GM18873 (cell line): ENCODE measurements at regions not wholly inside any gene's neighbourhood (a gene's known extent, or its start where the extent isn't known, plus 50 kb on each side); places are given as distances from the start of the nearest gene placed in this dataset.
"Not testable (repeated sequence)": the region's sequence is repeated elsewhere in the genome, so short reads cannot be mapped to it uniquely, and the experiment has no call there.

Experiments
- ATAC-seq: cut with Tn5 transposase; IDR thresholded peaks from one replicate; pipeline ENCODE4 v1.9.1; 2021; ENCODE audit warnings: mild to moderate bottlenecking, moderate library complexity, moderate number of reproducible peaks; ENCODE audit not compliant: unreplicated experiment, low FRiP score

DNA sequence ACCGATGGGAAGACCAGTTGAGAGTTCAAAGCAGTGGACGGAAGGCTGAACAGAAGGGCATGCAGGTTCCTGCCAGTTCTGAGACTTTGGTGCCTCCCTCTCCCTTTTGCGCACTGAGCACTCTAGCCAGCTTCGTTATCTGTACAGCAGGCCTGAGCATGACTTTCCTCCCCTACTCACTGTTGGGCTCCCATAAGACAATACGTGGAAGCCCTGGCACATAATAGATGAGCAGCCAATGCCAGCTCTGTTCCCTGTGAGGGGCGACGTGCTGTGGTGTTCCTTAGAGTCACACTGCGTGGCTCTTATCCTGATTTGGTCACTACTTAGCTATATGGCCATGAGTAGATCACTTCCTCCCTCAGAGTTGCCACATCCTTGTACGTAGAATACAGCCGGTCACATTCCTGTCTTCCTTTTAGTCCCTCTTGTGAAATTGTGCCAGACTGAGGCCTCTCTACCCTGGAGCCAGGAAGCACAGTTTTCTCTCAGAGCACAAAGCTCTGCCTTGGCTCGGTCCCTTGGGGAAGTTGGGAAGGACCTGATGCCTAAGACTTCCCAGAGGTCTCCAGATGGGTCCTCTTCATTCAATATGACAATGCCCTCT, 160.4 kb upstream of the MAMLD1 start:
- no peak for ATAC-seq

DNA sequence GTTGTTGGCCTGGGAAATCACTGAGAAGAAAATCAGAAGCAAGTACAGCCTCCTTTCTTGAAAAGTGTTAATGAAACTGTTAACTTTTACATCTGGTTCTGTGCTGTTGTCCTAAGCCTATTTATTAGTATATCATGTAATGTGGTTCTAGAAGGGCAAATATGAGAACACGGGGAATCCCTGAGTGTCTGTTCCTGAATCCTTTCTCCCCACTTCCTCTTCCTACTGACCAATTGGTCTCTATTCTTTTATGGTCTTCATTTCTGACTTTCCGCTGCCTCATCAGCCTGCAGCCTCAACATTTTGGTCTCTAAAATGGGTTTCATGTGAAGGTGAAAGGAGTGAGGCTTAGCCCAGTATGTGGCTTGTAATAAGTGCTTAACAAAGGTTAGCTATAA, 159.9 kb upstream of the MAMLD1 start:
- no peak for ATAC-seq

DNA sequence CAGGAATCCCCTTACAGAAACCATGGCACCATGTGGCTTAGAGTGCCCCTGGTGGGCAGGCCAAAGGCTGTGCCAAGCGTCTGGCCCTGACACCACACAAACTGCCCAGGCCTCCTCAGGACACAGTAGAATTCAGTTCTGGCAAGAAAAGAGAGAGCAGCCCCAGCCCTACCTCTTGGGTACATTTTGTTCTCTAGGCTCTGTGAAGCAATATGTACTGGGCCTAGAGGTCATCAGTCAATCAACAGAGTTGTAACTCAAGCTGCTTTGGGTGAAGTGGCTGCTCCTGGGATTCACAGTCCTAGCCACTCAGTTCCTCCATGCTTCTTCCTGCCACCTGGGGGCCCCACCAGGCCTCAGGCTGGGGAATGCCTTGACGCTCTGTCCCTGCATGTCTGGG, 158.1 kb upstream of the MAMLD1 start:
- no peak for ATAC-seq

DNA sequence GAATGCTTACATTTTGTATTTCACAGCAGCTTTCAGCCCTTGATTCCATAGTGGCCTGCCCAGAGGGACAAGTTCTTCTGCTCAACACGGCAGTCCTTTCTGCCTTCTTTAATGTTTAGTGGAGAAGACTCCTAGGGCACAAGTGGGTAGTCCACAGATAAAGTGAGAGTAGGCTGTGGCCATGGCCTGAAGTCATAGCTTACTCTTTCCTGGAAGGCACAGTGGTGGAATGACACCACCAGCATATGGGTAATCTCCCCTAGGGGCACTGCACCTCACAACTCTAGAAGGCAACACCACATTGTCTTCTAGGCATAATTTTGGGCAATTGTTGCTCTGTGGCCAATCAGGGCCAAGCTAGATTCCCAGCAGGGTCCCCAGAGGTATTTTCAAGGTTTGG, 155.4 kb upstream of the MAMLD1 start:
- ATAC-seq = no peak

DNA sequence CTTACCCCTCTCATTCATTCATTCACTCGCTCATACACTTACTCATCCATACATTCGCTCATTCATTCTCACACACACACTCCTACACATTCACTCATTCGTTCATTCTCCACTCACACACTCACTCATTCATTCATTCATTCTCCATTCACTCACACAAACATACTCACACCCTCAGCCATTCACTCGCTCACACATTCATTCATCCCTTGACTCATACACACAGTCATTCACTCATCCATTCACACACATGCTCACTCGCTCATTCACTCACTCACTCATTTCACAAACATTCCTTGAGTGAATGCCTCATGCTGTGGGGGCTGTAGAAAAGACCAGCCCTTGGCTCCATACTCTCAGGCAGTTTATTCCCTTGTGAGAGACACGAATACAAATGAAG, 151.1 kb upstream of the MAMLD1 start:
- ATAC-seq = no peak

DNA sequence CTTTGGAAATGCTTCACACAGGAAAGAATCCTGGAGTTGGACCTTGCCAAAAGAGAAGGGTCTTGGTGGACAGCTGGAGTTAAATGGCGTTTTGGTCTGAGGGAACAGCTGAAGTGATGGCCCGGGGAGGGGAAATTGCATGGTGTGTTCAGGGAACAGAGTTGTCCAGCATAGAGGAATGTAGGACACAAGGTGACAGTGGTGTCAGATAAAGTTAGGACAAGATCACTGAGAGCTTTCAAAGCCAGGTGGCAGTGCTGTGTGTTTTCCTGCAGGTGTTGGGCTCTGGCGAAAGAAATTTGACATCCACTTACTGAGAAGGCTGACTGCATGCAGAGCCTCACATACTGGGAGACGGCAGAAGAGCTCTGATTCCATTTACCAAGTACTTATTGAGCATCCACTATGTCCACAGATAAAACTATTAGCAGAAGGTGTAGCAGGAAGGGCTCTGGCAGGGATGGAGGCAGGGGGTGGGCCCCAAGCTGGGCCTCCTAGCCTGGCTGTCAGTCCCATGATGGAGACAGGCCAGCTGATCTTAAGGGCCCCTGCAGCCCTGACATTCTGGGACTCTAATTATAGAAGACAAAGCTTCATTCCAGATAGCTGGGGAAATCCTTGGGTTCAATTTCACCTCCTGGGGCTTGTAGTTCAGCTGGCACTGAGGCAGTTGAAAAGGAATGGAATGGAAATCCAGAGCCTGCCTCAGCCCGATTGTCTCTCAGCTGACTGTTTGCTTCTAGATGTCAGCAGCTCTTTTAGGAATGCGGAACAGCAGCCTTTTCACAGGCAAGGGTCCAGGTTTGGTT, 150.2 kb upstream of the MAMLD1 start:
- ATAC-seq = no peak

DNA sequence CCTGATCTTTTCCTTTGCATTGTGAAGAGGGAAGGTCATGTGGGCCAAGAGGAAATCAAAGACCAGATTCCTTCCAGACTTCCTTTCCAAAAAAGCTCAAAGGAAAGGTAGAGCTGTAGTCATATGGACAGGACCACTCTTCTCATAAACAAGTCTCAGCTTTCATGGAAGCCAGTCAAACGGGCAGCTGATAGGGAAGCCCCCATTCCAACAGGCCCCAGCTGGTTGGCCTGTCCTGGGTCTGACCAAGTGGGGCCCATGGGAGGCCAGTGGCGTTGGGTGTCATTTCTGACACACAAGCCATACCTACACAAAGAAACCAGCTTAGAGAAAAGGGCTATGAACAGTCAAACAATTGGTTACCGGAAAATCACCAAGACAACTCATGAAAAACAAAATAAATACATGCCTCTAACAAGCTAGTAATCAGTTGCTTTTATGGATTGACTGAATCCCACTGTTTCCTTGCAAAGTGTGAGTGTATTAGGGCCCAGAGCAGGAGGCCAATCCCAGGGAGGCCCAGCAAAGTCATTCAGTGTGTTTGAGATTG, 149.6 kb upstream of the MAMLD1 start:
- no peak for ATAC-seq

DNA sequence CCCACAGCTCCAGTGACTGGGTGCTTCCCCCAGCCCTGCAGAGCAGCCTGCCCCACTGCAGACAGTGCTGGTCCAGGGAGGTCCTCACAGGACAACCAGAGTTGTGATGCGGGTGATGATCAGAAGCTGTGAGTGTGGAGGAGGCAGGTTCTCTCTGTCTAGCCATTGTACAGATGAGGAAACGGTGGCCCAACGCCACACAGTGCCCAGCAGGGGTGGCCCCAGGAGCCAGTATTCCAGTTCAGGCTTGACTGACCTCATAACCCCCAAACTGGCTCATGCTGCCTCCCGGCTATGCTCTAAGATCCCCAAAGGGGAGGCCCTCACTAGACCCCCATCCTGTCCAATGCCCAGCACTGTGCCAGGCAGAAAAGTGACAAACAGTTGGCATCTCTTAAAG, 147.1 kb upstream of the MAMLD1 start:
- ATAC-seq = not testable (repeated sequence)

DNA sequence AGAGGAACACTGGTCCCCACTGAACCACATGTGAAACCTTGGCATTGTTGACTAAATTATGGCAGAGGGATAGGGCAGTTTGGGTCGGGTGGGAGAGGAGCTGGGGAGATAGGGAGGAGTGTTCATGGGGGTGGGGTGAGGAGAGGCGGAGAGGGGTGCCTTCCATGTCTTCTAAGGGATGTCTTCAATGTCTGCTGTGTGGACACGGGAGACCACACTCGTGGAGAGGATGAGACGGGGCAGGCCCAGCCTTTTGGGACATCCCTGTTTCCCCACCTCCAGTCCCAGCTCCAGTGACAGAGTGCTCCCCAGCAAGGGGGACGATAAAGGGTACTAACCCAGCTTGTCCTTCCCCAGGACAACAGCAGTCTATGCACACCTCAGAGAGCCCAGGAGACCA, 146.4 kb upstream of the MAMLD1 start:
- ATAC-seq = no peak

DNA sequence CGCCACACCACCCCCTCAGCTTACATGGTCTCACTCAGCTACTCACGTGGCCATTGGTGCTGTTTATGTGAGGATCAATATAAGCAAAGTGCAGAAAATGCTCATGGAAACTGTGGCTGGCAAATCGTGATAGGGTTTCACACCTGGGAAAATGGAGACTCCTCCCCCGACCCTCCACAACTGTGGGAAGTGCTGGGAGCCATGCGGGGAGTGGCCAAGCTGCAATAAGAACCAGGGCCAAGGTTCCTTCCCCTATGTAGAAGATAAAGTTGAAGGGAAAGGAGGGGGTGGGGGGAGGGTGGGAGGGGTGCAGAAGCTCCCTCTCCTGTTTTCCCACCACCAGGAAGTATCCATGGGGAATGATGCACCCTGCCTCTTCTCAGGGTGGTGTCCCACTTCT, 145.5 kb upstream of the MAMLD1 start:
- no peak for ATAC-seq

DNA sequence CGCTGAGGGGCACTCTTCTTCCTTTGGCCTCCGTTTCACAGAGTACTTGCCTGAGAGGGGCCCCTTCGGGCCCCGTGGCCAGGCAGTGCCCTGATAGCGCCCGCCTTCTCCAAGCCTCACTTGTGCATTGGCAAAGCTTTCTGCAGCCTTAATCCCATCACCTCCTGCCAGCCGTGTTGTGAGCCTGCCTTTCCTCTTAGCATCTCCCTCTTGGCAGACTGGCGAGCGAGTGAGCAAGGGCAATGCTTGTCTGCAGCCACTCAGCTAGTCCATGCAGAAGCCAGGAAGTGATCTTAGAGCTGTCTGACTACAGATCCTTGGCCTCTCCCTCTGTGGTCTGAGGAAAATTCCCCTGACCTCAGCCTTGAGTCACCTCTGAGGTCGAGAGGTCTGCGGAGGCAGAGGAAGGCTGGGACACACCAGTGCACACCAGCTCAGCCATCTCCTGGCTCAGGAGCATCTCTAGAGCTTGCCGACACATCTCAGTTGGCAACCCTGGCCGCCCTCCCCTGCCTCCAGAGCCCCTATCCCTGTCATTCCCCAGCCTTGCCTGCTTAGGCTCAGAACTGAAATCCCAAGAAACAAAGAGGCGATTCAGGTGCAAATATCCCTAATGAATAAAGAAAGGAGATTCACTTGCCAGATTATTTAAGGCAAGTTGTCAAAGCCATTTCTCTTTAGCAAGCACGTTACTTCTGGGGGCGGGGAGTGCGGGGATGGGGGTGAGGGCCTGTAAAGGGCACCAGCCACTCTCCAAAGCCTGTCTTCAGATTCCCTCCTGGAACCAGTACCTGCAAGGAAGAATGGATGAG, 143.5 kb upstream of the MAMLD1 start:
- no peak for ATAC-seq

DNA sequence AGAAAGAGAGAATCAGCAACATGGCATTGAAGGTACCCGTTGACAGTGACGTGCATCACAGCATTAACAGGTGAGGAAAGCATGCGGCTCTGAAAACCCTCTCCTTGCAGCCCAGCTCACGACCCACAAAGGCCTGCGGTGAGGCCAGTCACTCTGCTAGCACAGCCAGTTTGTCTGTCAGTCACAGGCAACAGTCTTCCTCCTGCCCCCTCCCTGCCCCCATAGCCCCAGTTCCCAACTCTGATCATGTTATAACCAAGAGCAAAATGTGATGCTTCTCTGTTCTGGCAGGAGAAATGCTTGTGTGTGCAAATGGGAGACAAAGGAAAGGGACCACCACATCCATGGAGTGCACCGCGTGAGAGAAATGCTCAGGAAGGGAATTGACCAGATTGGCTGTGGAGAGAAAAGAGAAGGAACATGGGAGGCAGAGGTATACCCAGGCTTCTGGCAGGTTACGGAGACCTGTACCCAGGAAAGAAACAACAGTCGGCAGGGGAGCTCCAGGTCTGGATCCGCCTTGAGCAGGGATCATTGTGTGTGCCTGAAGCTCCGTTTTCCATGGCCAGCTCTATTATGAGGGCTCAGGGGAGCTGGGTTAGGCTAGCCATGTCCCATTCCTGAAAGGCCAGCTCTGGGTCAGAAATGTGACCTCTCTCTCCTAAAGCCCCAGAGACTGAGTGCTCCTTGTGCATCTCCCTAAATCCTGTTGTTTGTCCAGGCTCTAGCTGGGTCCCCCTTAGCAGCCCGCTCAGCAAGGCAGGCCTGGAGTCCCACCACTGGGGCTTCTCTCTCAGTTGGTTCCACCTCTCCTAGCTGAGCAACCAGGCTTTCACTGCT, 139.7 kb upstream of the MAMLD1 start:
- no peak for ATAC-seq

DNA sequence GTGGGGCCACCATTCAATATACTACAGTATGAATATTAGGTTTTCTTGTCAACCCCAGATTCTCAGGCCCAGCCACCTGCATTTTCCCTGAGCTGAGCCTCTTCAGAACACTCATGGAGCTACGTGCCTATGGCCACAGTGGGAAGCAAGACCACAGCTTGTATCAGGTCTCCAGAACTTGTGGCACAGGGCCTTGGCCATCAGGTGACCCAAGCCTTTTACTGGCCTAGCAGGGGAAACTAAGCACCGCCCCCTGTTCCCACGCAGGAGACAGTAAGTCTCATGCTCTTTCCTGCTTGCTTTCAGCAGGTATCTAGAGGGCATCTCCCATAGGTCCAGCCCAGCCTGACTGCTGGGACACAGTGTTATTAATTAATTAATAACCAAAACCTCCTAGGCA, 138.4 kb upstream of the MAMLD1 start:
- ATAC-seq = no peak

DNA sequence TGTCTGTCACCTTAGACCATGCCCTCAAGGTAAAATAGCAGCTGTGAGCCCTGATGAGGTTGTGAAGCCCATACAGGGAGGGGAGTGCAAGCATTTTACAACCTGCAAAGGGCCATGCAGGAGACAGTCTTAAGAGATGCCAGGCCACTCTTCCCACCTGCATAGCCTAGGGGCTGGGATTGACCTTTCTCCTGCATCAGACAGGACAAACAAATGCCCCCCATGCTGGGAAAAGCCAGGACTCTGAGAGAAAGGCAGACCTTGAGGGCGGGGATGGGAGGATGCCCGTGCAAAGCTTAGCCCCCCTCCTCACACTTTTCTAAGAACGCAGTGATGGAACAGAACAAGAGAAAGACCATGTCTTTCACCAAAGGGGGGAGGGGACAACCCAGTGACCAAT, 137.9 kb upstream of the MAMLD1 start:
- no peak for ATAC-seq

DNA sequence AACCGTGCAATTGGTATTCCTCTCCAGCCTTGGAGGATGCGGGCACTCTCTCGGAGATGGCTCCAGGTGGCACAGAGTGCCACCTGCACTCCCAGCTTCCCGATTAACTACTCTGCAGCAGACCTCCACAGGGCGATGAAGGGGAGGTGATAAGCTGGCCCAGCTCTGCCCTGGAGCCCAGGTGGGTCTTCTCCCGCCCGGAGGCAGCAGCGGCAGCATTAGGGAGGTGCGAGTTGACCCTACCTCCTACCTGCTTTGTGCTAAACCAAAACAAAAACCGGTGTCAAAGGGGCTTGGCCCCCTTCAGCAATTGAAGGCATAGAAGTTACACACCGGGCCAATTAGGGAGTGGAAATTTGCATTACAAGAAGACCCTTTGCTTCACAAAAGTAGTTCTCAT, 137.4 kb upstream of the MAMLD1 start:
- ATAC-seq = no peak

DNA sequence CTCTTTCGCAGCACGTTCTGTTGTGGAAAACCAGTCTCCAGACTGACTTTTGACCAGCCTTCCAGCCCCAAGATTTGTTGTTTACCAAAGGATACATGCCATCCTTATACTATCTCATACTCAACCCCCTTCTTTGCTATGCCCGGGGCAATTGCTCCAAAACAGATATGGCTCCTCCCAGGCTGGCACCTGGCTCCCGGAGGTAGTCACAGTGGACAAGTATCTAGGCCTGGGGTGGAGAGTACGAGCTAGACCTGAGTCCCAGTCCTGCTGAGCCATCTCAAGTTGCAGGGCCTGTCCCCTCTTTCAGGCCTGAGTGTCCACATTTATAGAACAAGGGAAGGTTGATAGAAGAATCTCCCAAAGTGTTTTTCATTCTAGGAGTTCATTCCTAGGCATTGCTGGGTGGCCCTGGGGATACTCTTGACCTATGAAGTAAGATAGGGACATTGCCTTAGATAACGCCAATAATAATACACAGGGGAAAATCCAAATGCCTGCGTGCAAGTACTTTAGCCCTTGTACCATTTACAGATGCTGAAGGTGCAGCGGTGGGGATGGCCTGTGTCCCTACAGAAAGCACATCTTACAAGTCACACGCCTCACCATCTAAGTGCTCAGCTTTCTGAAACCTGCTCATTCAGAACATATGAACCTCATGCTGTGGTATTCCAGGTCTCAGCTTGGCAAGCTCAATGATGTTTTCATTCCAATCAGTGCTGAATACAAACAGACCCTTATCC, 136.7 kb upstream of the MAMLD1 start:
- no peak for ATAC-seq

DNA sequence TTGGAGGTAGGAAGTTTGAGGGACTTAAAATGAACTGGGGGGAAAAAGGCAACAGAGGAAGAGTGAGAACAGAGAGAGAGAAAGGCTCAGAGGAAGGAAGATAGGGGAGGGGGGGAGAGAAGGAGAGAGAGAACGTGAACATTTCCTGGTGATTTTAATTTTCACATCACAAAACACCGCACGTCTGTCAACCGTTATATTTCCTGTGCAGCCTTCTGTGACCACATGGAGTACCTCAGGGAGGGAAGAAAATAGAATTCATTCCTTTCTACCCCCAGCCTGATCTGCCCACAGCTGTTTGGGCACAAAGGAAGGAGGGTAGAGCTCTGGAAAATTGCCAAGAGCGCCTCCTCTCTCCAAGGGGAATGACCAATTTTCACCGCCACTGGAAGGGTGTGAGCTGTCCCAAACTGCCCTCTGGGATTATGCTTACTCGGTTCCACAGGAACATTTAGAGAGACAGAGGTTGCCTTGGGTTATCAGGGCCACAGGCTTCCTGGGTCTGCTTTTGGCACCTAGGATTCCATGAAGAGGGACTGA, 135.7 kb upstream of the MAMLD1 start:
- ATAC-seq = no peak

DNA sequence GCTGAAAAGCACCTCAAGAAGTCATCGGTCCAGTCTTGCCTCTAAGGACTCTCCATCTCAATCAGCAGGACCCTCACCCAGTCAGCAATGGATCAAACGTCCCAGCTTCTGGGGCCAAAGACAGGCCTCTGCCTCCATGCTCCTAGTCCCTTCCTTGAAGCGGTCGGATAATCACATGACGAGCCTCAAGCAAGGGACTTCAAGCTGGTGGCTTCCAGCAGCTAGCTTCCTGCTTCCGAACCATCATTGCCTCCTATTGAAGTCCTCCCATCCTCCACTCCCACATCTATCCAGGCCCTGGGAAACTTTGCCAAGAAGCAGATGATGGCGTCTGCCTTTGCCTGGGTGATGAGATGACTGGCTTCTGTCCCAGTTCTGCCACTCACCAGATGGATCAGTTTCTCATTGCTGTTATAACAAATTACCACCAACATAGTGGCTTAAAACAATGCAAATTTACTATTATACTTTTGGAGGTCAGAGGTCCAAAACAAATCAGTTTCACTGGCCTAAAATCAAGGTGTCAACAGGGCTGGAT, 135.2 kb upstream of the MAMLD1 start:
- no peak for ATAC-seq

DNA sequence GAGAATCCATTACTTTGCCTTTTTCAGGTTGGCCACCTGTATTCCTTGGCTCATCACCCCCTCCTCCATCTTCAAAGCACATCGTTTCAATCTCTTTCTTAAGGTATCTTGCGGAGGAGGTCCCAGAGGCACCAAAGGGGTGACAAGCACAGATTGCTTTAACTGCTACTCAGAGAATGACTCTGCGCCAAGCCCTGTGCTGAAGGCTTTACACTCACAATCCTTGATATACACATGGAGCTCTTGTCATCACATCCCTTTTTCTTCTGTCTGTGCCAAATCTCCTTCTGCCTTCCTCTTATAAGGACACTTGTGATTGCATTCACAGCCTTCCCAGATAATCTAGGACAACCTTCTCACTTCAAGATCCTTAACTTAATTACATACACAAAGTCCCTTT, 134.7 kb upstream of the MAMLD1 start:
- no peak for ATAC-seq
